DND-41 (cell line): ENCODE measurements at regions not wholly inside any gene's neighbourhood (a gene's known extent, or its start where the extent isn't known, plus 50 kb on each side); places are given as distances from the start of the nearest gene placed in this dataset.

Source experiments
- ATAC-seq: fragments of 200-7000 bp; cut with Tn5 transposase; 3 replicates; pipeline ENCODE4 v1.9.1; 2021; ENCODE audit warnings: low read depth; ENCODE audit not compliant: insufficient read depth
- DNase-seq: peaks from one replicate; pipeline ENCODE4 v3.0.0-alpha.2; 2020
- H2AFZ ChIP-seq: 2 replicates; pipeline ENCODE4 v1.6.0; 2012; ENCODE audit warnings: low read depth, low read length
- H3K27ac ChIP-seq: 2 replicates; pipeline ENCODE4 v1.5.1; 2012; ENCODE audit warnings: low read length, inconsistent platforms
- H3K27me3 ChIP-seq: fragments of 200-600 bp; sonication (generic); 2 replicates; pipeline ENCODE4 v1.6.0; 2012; ENCODE audit warnings: low read length, mild to moderate bottlenecking, inconsistent platforms; ENCODE audit not compliant: insufficient read depth, poor library complexity
- H3K36me3 ChIP-seq: 2 replicates; pipeline ENCODE4 v1.5.1; 2012; ENCODE audit warnings: low read length, inconsistent platforms; ENCODE audit not compliant: insufficient read depth
- H3K4me1 ChIP-seq: 2 replicates; pipeline ENCODE4 v1.5.1; 2012; ENCODE audit warnings: mild to moderate bottlenecking, low read length; ENCODE audit not compliant: insufficient read depth
- H3K4me2 ChIP-seq: 2 replicates; pipeline ENCODE4 v1.6.0; 2012; ENCODE audit warnings: mild to moderate bottlenecking, moderate library complexity, low read length, inconsistent platforms; ENCODE audit not compliant: insufficient read depth
- H3K4me3 ChIP-seq, 2 experiments: fragments of 200-600 bp in 1 of 2; shearing (Covaris generic) in 1 of 2; 2 replicates each; pipeline ENCODE4 v1.5.1; 2012 to 2016; ENCODE audit warnings: inconsistent platforms in 2 of 2, low read length in 2 of 2, mild to moderate bottlenecking in 2 of 2, low read depth in 1 of 2, moderate library complexity in 1 of 2
- H3K79me2 ChIP-seq: 2 replicates; pipeline ENCODE4 v1.6.0; 2012; ENCODE audit warnings: low read length, inconsistent platforms; ENCODE audit not compliant: insufficient read depth
- H3K9ac ChIP-seq: 2 replicates; pipeline ENCODE4 v1.6.0; 2012; ENCODE audit warnings: low read depth, mild to moderate bottlenecking, inconsistent platforms, low read length, moderate library complexity
- H3K9me3 ChIP-seq: 2 replicates; pipeline ENCODE4 v1.5.1; 2012; ENCODE audit warnings: low read length, moderate library complexity, mild to moderate bottlenecking, inconsistent platforms; ENCODE audit not compliant: insufficient read depth, severe bottlenecking
- H4K20me1 ChIP-seq: 2 replicates; pipeline ENCODE4 v1.6.0; 2012; ENCODE audit warnings: low read length; ENCODE audit not compliant: insufficient read depth
- EZH2 ChIP-seq: IDR thresholded peaks from 3 replicates; pipeline ENCODE4 v1.6.1; 2012; ENCODE audit warnings: borderline replicate concordance, low read depth, mild to moderate bottlenecking, moderate library complexity, low read length, inconsistent platforms; ENCODE audit not compliant: severe bottlenecking
- TF ChIP-seq, protein P1 (sequence below): IDR thresholded peaks from 2 replicates; pipeline ENCODE4 v1.5.1; 2012; ENCODE audit warnings: borderline replicate concordance, low read length, moderate library complexity, mild to moderate bottlenecking; ENCODE audit not compliant: poor library complexity, severe bottlenecking; ENCODE audit errors: extremely low read depth

DNA sequence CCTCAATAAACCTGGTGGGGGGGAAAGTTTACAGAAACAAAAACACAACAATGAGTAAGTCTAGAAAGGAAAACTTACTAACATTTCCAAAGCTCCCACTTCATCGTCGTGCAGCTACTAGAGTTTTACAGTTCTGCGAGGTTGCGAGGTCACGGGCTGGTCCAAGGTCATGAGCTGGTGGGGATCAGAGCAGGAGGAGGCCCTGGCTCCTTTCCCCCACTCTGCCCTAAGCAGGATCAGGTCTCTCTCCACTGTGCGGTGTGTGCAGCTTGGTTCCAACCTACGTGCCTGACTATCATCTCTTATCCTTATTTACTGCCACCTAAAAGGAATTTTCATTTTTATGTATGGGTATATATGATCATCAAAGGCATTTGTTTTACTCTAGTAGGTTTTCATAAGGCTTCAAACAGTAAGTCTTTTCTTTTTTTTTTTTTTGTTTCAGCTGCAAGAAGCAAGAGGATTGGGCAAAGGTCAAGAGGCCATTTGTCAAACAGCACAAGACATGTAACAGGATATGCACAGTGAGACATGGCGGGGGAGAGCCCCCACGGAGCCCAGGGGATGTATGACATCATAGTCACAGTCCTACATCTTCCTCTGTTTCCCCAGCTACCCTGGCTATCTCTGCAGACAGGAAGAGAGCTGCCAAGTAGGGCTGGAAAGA lies 76.6 kb upstream of the POMP start:
- Histone ChIP-seq H3K27me3 (no peaks in the 10 kb centered on the region), H3K4me1 (no peaks in the 10 kb centered on the region), H4K20me1 (no peaks in the 10 kb centered on the region), H3K36me3 (no peaks in the 10 kb centered on the region), H3K4me2 (no peak overlapping the region), H3K79me2 (no peaks in the 10 kb centered on the region), H3K4me3 (no peak overlapping the region), H2AFZ (no peak overlapping the region), H3K9ac (no peak overlapping the region), H3K27ac (no peak overlapping the region), H3K9me3 (no peaks in the 10 kb centered on the region)
- DNase-seq: no peak
- ATAC-seq: no peak
- TF ChIP-seq, protein P1, sequence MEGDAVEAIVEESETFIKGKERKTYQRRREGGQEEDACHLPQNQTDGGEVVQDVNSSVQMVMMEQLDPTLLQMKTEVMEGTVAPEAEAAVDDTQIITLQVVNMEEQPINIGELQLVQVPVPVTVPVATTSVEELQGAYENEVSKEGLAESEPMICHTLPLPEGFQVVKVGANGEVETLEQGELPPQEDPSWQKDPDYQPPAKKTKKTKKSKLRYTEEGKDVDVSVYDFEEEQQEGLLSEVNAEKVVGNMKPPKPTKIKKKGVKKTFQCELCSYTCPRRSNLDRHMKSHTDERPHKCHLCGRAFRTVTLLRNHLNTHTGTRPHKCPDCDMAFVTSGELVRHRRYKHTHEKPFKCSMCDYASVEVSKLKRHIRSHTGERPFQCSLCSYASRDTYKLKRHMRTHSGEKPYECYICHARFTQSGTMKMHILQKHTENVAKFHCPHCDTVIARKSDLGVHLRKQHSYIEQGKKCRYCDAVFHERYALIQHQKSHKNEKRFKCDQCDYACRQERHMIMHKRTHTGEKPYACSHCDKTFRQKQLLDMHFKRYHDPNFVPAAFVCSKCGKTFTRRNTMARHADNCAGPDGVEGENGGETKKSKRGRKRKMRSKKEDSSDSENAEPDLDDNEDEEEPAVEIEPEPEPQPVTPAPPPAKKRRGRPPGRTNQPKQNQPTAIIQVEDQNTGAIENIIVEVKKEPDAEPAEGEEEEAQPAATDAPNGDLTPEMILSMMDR: no peak
- TF ChIP-seq EZH2: no peak

DNA sequence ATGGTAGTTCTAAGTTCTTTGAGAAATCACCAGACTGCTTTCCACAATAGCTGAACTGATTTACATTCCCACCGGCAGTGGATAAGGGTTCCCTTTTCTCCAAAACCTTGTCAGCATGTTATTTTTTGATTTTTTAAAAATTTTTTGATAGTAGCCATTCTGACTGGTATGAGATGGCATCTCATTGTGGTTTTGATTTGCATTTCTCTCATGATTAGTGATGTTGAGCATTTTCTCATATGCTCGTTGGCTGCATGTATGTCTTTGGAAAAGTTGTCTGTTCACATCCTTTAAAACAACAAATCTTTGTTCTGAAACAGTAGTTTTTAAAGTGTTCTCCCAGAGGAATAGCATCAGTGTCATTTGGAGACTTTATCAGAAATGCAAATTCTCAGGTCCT lies 77.5 kb upstream of the POMP start:
- ATAC-seq (no peak), DNase-seq (no peak)
- H2AFZ ChIP-seq: no peak overlapping the region
- H3K4me2 ChIP-seq: no peak overlapping the region
- H3K79me2 ChIP-seq: no peaks in the 10 kb centered on the region
- no peak overlapping the region for H3K27ac ChIP-seq
- H3K4me1 ChIP-seq: no peaks in the 10 kb centered on the region
- no peak overlapping the region for H3K4me3 ChIP-seq
- H3K27me3 ChIP-seq: no peaks in the 10 kb centered on the region
- H4K20me1 ChIP-seq: no peaks in the 10 kb centered on the region
- H3K36me3 ChIP-seq: no peaks in the 10 kb centered on the region
- TF ChIP-seq, protein P1: no peak
- TF ChIP-seq EZH2: no peak
- no peak overlapping the region for H3K9ac ChIP-seq
- H3K9me3 ChIP-seq: no peaks in the 10 kb centered on the region

DNA sequence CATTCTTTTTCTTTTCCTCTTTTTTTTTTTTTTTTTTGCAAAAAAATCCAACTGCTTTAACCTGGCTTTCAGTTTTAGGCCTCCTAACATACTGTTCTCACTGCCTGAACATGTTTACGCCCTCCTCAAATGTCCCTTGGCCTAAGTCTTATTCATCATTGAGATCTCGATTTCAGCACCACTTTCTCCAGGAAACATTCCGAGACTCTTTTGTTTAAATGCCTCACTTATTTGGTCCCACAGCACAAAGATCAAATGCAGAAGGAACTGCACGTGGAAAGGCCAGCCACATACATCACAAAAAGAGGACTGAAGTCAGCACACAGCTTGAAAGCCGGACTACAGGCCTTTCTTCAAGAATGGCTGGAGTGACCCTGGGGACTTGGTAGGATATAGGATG lies 79.2 kb upstream of the POMP start:
- Histone ChIP-seq H3K36me3 (no peaks in the 10 kb centered on the region), H3K27me3 (no peaks in the 10 kb centered on the region), H3K4me2 (no peak overlapping the region), H4K20me1 (no peaks in the 10 kb centered on the region), H2AFZ (no peak overlapping the region), H3K4me3 (no peak overlapping the region), H3K4me1 (no peaks in the 10 kb centered on the region), H3K9me3 (no peaks in the 10 kb centered on the region), H3K79me2 (no peaks in the 10 kb centered on the region), H3K27ac (no peak overlapping the region), H3K9ac (no peak overlapping the region)
- DNase-seq (no peak), ATAC-seq (no peak)
- no peak for TF ChIP-seq EZH2
- TF ChIP-seq, protein P1: no peak
